SJSA1 (cell line): ENCODE measurements at regions not wholly inside any gene's neighbourhood (a gene's known extent, or its start where the extent isn't known, plus 50 kb on each side); places are given as distances from the start of the nearest gene placed in this dataset.

Experiments used
- DNase-seq, 2 experiments: peaks; one replicate each; pipeline ENCODE4 v3.0.0-alpha.2; 2015 to 2020; ENCODE audit warnings: low spot score in 2 of 2, low read depth in 1 of 2
- H3K27ac ChIP-seq: fragments of 250-450 bp; sonication (Bioruptor Pico); 2 replicates; pipeline ENCODE4 v1.5.1; 2020; ENCODE audit warnings: mild to moderate bottlenecking, moderate library complexity
- H3K27me3 ChIP-seq: fragments of 250-450 bp; sonication (Bioruptor Pico); replicated peaks from 2 replicates; pipeline ENCODE4 v1.5.1; 2020; ENCODE audit warnings: mild to moderate bottlenecking, moderate library complexity
- H3K36me3 ChIP-seq: fragments of 250-450 bp; sonication (Bioruptor Pico); 2 replicates; pipeline ENCODE4 v1.5.1; 2020; ENCODE audit warnings: mild to moderate bottlenecking
- H3K4me1 ChIP-seq: fragments of 250-450 bp; sonication (Bioruptor Pico); replicated peaks from 2 replicates; pipeline ENCODE4 v1.6.1; 2021; ENCODE audit warnings: mild to moderate bottlenecking
- H3K4me3 ChIP-seq: fragments of 250-450 bp; sonication (Bioruptor Pico); 2 replicates; pipeline ENCODE4 v1.5.1; 2020; ENCODE audit warnings: mild to moderate bottlenecking
- H3K9me3 ChIP-seq: fragments of 250-450 bp; sonication (Bioruptor Pico); replicated peaks from 2 replicates; pipeline ENCODE4 v1.5.1; 2020; ENCODE audit warnings: mild to moderate bottlenecking

- Histone ChIP-seq H3K27me3 (no peaks in the 10 kb centered on the region), H3K4me3 (no peak overlapping the region), H3K36me3 (no peaks in the 10 kb centered on the region), H3K27ac (no peak overlapping the region), H3K9me3 (no peaks in the 10 kb centered on the region), H3K4me1 (no peaks in the 10 kb centered on the region)
- DNase-seq = no peak
These were observed 930.4 kb upstream of the CDH8 start for GRCh38 chr16:62966626-62967025.

GRCh38 chr16:62965831-62966230 lies 929.6 kb upstream of the CDH8 start:
- Histone ChIP-seq H3K4me1 (no peaks in the 10 kb centered on the region), H3K9me3 (no peaks in the 10 kb centered on the region), H3K27me3 (no peaks in the 10 kb centered on the region), H3K4me3 (no peak overlapping the region), H3K27ac (no peak overlapping the region), H3K36me3 (no peaks in the 10 kb centered on the region)
- no peak for DNase-seq

GRCh38 chr16:62963846-62964245 lies 927.6 kb upstream of the CDH8 start:
- Histone ChIP-seq H3K27me3 (no peaks in the 10 kb centered on the region), H3K4me1 (no peaks in the 10 kb centered on the region), H3K4me3 (no peak overlapping the region), H3K36me3 (no peaks in the 10 kb centered on the region), H3K9me3 (no peaks in the 10 kb centered on the region), H3K27ac (no peak overlapping the region)
- DNase-seq = no peak

- Histone ChIP-seq H3K4me1 (no peaks in the 10 kb centered on the region), H3K27ac (no peak overlapping the region), H3K27me3 (no peaks in the 10 kb centered on the region), H3K4me3 (no peak overlapping the region), H3K9me3 (no peaks in the 10 kb centered on the region; the same call in 1 of the 2 replicates), H3K36me3 (no peaks in the 10 kb centered on the region)
- DNase-seq = no peak
These were observed 918.8 kb upstream of the CDH8 start for GRCh38 chr16:62955033-62955349.

GRCh38 chr16:62954144-62955032 lies 918.1 kb upstream of the CDH8 start:
- Histone ChIP-seq H3K4me1 (no peaks in the 10 kb centered on the region), H3K4me3 (no peak overlapping the region), H3K27ac (no peak overlapping the region), H3K9me3 (no peaks in the 10 kb centered on the region; the same call in 1 of the 2 replicates), H3K27me3 (no peaks in the 10 kb centered on the region), H3K36me3 (no peaks in the 10 kb centered on the region)
- no peak for DNase-seq

GRCh38 chr16:62950351-62950750 lies 914.1 kb upstream of the CDH8 start:
- Histone ChIP-seq H3K27me3 (no peaks in the 10 kb centered on the region), H3K4me1 (no peaks in the 10 kb centered on the region), H3K36me3 (no peaks in the 10 kb centered on the region), H3K27ac (no peak overlapping the region), H3K9me3 (peaks cover 2% of the 10 kb centered on the region), H3K4me3 (no peak overlapping the region)
- no peak for DNase-seq

- H3K36me3 ChIP-seq = no peaks in the 10 kb centered on the region
- H3K27ac ChIP-seq = no peak overlapping the region
- H3K4me3 ChIP-seq = no peak overlapping the region
- no peaks in the 10 kb centered on the region for H3K27me3 ChIP-seq
- DNase-seq = no peak
- H3K4me1 ChIP-seq = no peaks in the 10 kb centered on the region
- H3K9me3 ChIP-seq = no peaks in the 10 kb centered on the region; the same call in 1 of the 2 replicates
These were observed 904.3 kb upstream of the CDH8 start for GRCh38 chr16:62940569-62940968.

- DNase-seq = no peak
- Histone ChIP-seq H3K27ac (no peak overlapping the region), H3K27me3 (no peaks in the 10 kb centered on the region)
These were observed 903.4 kb upstream of the CDH8 start for GRCh38 chr16:62939687-62940086.

GRCh38 chr16:62933929-62934328 lies 897.7 kb upstream of the CDH8 start:
- Histone ChIP-seq H3K27ac (no peak overlapping the region), H3K27me3 (no peaks in the 10 kb centered on the region), H3K9me3 (peaks cover 3% of the 10 kb centered on the region; the same call in 1 of the 2 replicates), H3K4me3 (no peak overlapping the region), H3K36me3 (no peaks in the 10 kb centered on the region), H3K4me1 (no peaks in the 10 kb centered on the region)
- DNase-seq = no peak

More at GRCh38 chr16:62939687-62940086, 903.4 kb upstream of the CDH8 start:
- Histone ChIP-seq H3K4me1 (no peaks in the 10 kb centered on the region), H3K4me3 (no peak overlapping the region), H3K36me3 (no peaks in the 10 kb centered on the region), H3K9me3 (no peaks in the 10 kb centered on the region; the same call in 1 of the 2 replicates)

- Histone ChIP-seq H3K27me3 (no peaks in the 10 kb centered on the region), H3K4me3 (no peak overlapping the region), H3K27ac (no peak overlapping the region), H3K9me3 (peaks cover 3% of the 10 kb centered on the region; the same call in 1 of the 2 replicates), H3K36me3 (no peaks in the 10 kb centered on the region), H3K4me1 (no peaks in the 10 kb centered on the region)
- DNase-seq = no peak
These were observed 893.4 kb upstream of the CDH8 start for GRCh38 chr16:62929593-62929992.

- Histone ChIP-seq H3K4me3 (no peak overlapping the region), H3K4me1 (no peaks in the 10 kb centered on the region), H3K27ac (no peak overlapping the region), H3K27me3 (no peaks in the 10 kb centered on the region), H3K9me3 (peaks cover 9% of the 10 kb centered on the region), H3K36me3 (no peaks in the 10 kb centered on the region)
- no peak for DNase-seq
These were observed 890.9 kb upstream of the CDH8 start for GRCh38 chr16:62927122-62927521.

- DNase-seq = no peak
- H3K36me3 ChIP-seq = no peaks in the 10 kb centered on the region
- no peak overlapping the region for H3K27ac ChIP-seq
- no peaks in the 10 kb centered on the region for H3K27me3 ChIP-seq
- no peak overlapping the region for H3K4me3 ChIP-seq
- peaks cover 9% of the 10 kb centered on the region for H3K9me3 ChIP-seq
- no peaks in the 10 kb centered on the region for H3K4me1 ChIP-seq
These were observed 890.0 kb upstream of the CDH8 start for GRCh38 chr16:62926121-62926801.

GRCh38 chr16:62921904-62922303 lies 885.7 kb upstream of the CDH8 start:
- DNase-seq = no peak
- H3K9me3 ChIP-seq = peaks cover 5% of the 10 kb centered on the region
- no peaks in the 10 kb centered on the region for H3K27me3 ChIP-seq
- no peak overlapping the region for H3K27ac ChIP-seq
- H3K4me1 ChIP-seq = no peaks in the 10 kb centered on the region
- no peak overlapping the region for H3K4me3 ChIP-seq
- H3K36me3 ChIP-seq = no peaks in the 10 kb centered on the region

GRCh38 chr16:62913924-62914323 lies 877.7 kb upstream of the CDH8 start:
- H3K27me3 ChIP-seq = no peaks in the 10 kb centered on the region
- H3K27ac ChIP-seq = no peak overlapping the region
- H3K9me3 ChIP-seq = no peaks in the 10 kb centered on the region; the same call in none of the 2 replicates
- no peaks in the 10 kb centered on the region for H3K4me1 ChIP-seq
- DNase-seq = no peak
- H3K4me3 ChIP-seq = no peak overlapping the region
- H3K36me3 ChIP-seq = no peaks in the 10 kb centered on the region
